ENCODE measurements at regions not wholly inside any gene's neighbourhood (a gene's known extent, or its start where the extent isn't known, plus 50 kb on each side); places are given as distances from the start of the nearest gene placed in this dataset.

GRCh38 chr5:10854506-10855277 is 93.7 kb upstream of the DAP start:
- Histone ChIP-seq H3K36me3 (no peaks in the 10 kb centered on the region), H3K9me3 (no peaks in the 10 kb centered on the region), H3K4me3 (no peak overlapping the region), H3K4me1 (peaks cover 0 to 16% of the 10 kb centered on the region in 2 donors), H3K27me3 (no peaks in the 10 kb centered on the region), H3K27ac (no peak overlapping the region)
- DNase-seq (ENCODE audit: low spot score): no peak
- TF ChIP-seq CTCF (IDR thresholded peaks at IDR 0.05): no peak

- no peak for DNase-seq (ENCODE audit: low spot score)
- Histone ChIP-seq H3K27me3 (no peaks in the 10 kb centered on the region), H3K9me3 (no peaks in the 10 kb centered on the region), H3K4me1 (peaks cover 0 to 16% of the 10 kb centered on the region in 2 donors), H3K27ac (no peak overlapping the region), H3K4me3 (no peak overlapping the region), H3K36me3 (no peaks in the 10 kb centered on the region)
- TF ChIP-seq CTCF (IDR thresholded peaks at IDR 0.05): no peak
Observed at GRCh38 chr5:10853154-10853553, 92.1 kb upstream of the DAP start.

- no peaks in the 10 kb centered on the region for H3K27me3 ChIP-seq
- H3K9me3 ChIP-seq: no peaks in the 10 kb centered on the region
- H3K4me1 ChIP-seq: no peaks in the 10 kb centered on the region
- H3K4me3 ChIP-seq: no peak overlapping the region
- H3K27ac ChIP-seq: no peak overlapping the region
- TF ChIP-seq CTCF (IDR thresholded peaks at IDR 0.05): no peak
- H3K36me3 ChIP-seq: no peaks in the 10 kb centered on the region
- DNase-seq (ENCODE audit: low spot score): no peak
Observed at GRCh38 chr5:10849278-10849677, 88.2 kb upstream of the DAP start.

- H3K9me3 ChIP-seq: no peaks in the 10 kb centered on the region
- no peaks in the 10 kb centered on the region for H3K4me1 ChIP-seq
- no peak for DNase-seq (ENCODE audit: low spot score)
- no peak overlapping the region for H3K4me3 ChIP-seq
- no peak overlapping the region for H3K27ac ChIP-seq
- no peaks in the 10 kb centered on the region for H3K27me3 ChIP-seq
- TF ChIP-seq CTCF (IDR thresholded peaks at IDR 0.05): no peak
- no peaks in the 10 kb centered on the region for H3K36me3 ChIP-seq
Observed at GRCh38 chr5:10844016-10844415, 83.0 kb upstream of the DAP start.

- H3K4me3 ChIP-seq: no peak overlapping the region
- TF ChIP-seq CTCF (IDR thresholded peaks at IDR 0.05): no peak
- no peak for DNase-seq (ENCODE audit: low spot score)
Observed at GRCh38 chr5:10842823-10843222, 81.8 kb upstream of the DAP start.

More at GRCh38 chr5:10842823-10843222, 81.8 kb upstream of the DAP start:
- H3K4me1 ChIP-seq: no peaks in the 10 kb centered on the region
- H3K27me3 ChIP-seq: no peaks in the 10 kb centered on the region
- H3K27ac ChIP-seq: no peak overlapping the region
- H3K36me3 ChIP-seq: no peaks in the 10 kb centered on the region
- H3K9me3 ChIP-seq: no peaks in the 10 kb centered on the region

Measured in right atrium auricular region (tissue), 2 donors.